ENCODE measurements at regions not wholly inside any gene's neighbourhood (a gene's known extent, or its start where the extent isn't known, plus 50 kb on each side); places are given as distances from the start of the nearest gene placed in this dataset.

DNA sequence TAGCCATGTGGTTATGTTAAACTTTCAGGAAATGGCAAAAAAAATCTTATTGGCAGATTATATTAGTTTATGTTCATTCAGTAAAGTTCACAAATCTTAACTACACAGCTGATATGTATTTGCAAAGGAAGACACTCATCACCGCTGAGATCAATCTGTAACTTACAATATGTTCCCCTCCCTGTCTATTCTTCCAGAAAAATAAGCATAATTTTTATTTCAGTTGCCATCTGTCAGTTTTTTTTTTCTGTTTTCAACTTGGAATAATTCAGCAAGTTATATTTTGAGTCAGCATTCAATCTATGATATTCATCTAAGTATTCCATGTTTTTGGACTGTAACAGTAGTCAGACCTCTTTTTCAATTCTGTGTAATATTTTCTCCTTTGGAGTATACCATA, 1019.9 kb upstream of the PTPRD start:
- H3K36me3 ChIP-seq (ENCODE audit: control insufficient read depth, insufficient read depth, low read length) = no peaks in the 10 kb centered on the region
- no peak overlapping the region for H3K4me3 ChIP-seq (ENCODE audit: low read depth, low read length)
- POLR2A ChIA-PET = no interaction called here
- DNase-seq (ENCODE audit: low read depth) = no peak
- CTCF ChIA-PET = no interaction called here
- H3K27me3 ChIP-seq (ENCODE audit: control insufficient read depth, insufficient read depth, low read length) = no peaks in the 10 kb centered on the region
- TF ChIP-seq, protein P1, sequence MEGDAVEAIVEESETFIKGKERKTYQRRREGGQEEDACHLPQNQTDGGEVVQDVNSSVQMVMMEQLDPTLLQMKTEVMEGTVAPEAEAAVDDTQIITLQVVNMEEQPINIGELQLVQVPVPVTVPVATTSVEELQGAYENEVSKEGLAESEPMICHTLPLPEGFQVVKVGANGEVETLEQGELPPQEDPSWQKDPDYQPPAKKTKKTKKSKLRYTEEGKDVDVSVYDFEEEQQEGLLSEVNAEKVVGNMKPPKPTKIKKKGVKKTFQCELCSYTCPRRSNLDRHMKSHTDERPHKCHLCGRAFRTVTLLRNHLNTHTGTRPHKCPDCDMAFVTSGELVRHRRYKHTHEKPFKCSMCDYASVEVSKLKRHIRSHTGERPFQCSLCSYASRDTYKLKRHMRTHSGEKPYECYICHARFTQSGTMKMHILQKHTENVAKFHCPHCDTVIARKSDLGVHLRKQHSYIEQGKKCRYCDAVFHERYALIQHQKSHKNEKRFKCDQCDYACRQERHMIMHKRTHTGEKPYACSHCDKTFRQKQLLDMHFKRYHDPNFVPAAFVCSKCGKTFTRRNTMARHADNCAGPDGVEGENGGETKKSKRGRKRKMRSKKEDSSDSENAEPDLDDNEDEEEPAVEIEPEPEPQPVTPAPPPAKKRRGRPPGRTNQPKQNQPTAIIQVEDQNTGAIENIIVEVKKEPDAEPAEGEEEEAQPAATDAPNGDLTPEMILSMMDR (IDR thresholded peaks at IDR 0.05; ENCODE audit: insufficient read depth, low read depth, low read length) = no peak

DNA sequence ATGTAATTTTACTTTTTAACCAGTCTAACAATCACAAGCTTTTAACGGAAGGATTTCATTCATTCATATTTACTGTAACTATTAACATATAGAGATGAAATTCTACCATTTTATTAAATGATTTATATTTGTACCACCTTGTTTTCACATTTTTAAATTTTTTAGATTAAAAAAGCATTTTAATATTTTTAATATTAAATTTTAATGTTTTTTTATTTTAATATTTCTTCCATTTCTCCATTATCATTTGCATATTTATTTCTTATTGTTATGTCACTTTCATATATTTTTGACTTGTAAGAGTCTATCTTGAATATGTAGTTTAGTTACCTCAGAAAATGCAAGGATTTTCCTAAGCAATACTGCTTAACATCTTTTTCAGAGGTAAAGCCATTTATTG, 1034.0 kb upstream of the PTPRD start:
- CTCF ChIA-PET = no interaction called here
- DNase-seq (ENCODE audit: low read depth) = no peak
- POLR2A ChIA-PET = no interaction called here
- TF ChIP-seq, protein P1 (IDR thresholded peaks at IDR 0.05; ENCODE audit: insufficient read depth, low read depth, low read length) = no peak
- no peak overlapping the region for H3K4me3 ChIP-seq (ENCODE audit: low read depth, low read length)
- H3K36me3 ChIP-seq (ENCODE audit: control insufficient read depth, insufficient read depth, low read length) = no peaks in the 10 kb centered on the region
- H3K27me3 ChIP-seq (ENCODE audit: control insufficient read depth, insufficient read depth, low read length) = no peaks in the 10 kb centered on the region

DNA sequence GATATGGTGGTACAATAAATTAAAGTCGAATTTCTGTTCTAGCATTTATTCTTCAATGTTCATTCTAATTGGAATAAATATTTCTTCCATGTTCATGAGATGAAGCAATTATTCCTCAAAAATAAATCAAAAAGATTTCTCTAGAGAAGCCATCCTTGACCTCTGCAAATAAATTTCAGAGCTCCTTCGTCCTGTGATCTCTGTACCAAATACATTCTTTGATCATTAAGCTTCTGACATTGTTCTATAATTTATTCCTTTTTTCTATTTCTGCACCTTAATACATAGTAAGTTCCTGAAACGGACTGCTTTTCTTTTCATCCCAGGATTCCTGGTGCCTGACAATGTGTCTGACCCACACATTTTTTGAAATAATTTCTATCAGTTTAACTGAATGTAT, 1039.3 kb upstream of the TYRP1 start:
- ChIA-PET CTCF (no interaction called here), POLR2A (no interaction called here)
- TF ChIP-seq, protein P1 (IDR thresholded peaks at IDR 0.05; ENCODE audit: insufficient read depth, low read depth, low read length) = no peak
- Histone ChIP-seq H3K27me3 (ENCODE audit: control insufficient read depth, insufficient read depth, low read length) (no peaks in the 10 kb centered on the region), H3K4me3 (ENCODE audit: low read depth, low read length) (no peak overlapping the region), H3K36me3 (ENCODE audit: control insufficient read depth, insufficient read depth, low read length) (no peaks in the 10 kb centered on the region)
- no peak for DNase-seq (ENCODE audit: low read depth)

DNA sequence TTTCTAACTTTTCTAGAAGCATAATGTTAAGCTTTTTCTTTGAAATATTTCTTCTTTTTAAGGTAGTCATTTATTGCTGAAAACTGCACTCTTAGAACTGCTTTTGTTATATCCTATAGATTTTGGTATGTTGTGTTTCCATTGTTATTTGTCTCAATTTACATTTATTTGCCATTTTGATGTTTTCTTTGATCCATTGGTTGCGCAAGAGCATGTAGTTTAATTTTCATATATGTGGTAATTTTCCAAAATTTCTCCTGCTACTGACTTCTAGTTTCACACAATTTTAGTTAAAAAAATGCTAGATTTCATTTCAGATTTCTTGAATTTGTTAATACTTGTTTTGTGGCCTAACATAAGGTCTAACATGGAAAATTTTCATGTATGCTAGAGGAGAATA, 1029.3 kb upstream of the TYRP1 start:
- H3K4me3 ChIP-seq (ENCODE audit: low read depth, low read length) = no peak overlapping the region
- H3K36me3 ChIP-seq (ENCODE audit: control insufficient read depth, insufficient read depth, low read length) = no peaks in the 10 kb centered on the region
- no peak for DNase-seq (ENCODE audit: low read depth)
- ChIA-PET CTCF (no interaction called here), POLR2A (no interaction called here)
- H3K27me3 ChIP-seq (ENCODE audit: control insufficient read depth, insufficient read depth, low read length) = no peaks in the 10 kb centered on the region
- TF ChIP-seq, protein P1 (IDR thresholded peaks at IDR 0.05; ENCODE audit: insufficient read depth, low read depth, low read length) = no peak

DNA sequence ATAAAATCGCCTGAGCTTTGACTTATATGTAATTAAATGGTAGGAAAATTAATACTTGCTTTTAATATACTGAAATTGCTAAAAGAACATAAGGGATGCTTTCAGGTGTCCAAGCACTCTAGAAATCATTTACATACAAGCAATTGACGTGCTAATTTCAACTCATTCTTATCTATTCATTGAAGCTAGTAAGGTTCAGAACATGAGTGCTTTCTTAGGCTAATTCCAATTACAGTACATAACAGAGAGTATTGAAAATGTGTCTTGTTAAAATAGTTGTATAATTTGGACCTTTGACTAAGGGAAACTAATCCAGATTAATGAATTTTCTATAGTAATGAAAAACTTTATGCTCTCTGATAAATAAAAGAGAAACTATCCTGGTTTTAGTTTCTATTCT, 1016.4 kb upstream of the TYRP1 start:
- H3K4me3 ChIP-seq (ENCODE audit: low read depth, low read length) = no peak overlapping the region
- no peaks in the 10 kb centered on the region for H3K27me3 ChIP-seq (ENCODE audit: control insufficient read depth, insufficient read depth, low read length)
- H3K36me3 ChIP-seq (ENCODE audit: control insufficient read depth, insufficient read depth, low read length) = no peaks in the 10 kb centered on the region
- CTCF ChIA-PET = no interaction called here
- DNase-seq (ENCODE audit: low read depth) = no peak
- TF ChIP-seq, protein P1 (IDR thresholded peaks at IDR 0.05; ENCODE audit: insufficient read depth, low read depth, low read length) = no peak
- POLR2A ChIA-PET = no interaction called here
